ENCODE measurements at regions not wholly inside any gene's neighbourhood (a gene's known extent, or its start where the extent isn't known, plus 50 kb on each side); places are given as distances from the start of the nearest gene placed in this dataset.

- DNase-seq: no peak
These were observed 269.3 kb downstream of the POLR1F start for GRCh38 chr7:19439517-19439916.

GRCh38 chr7:19437446-19437845 lies 271.4 kb downstream of the POLR1F start:
- DNase-seq: no peak

GRCh38 chr7:19427944-19428343 lies 280.9 kb downstream of the POLR1F start:
- DNase-seq: no peak

- no peak for DNase-seq
These were observed 276.6 kb upstream of the FERD3L start for GRCh38 chr7:19421861-19422260.

- DNase-seq: no peak
These were observed 272.0 kb upstream of the FERD3L start for GRCh38 chr7:19417231-19417630.

- DNase-seq: no peak
These were observed 269.9 kb upstream of the FERD3L start for GRCh38 chr7:19415123-19415522.

- DNase-seq: no peak
These were observed 268.3 kb upstream of the FERD3L start for GRCh38 chr7:19413443-19413965.

GRCh38 chr7:19410691-19411090 lies 265.5 kb upstream of the FERD3L start:
- no peak for DNase-seq

GRCh38 chr7:19410106-19410505 lies 264.9 kb upstream of the FERD3L start:
- no peak for DNase-seq

- no peak for DNase-seq
These were observed 263.5 kb upstream of the FERD3L start for GRCh38 chr7:19408706-19409220.

GRCh38 chr7:19407270-19407669 lies 262.0 kb upstream of the FERD3L start:
- DNase-seq: no peak

GRCh38 chr7:19405541-19405940 lies 260.3 kb upstream of the FERD3L start:
- no peak for DNase-seq

- DNase-seq: no peak
These were observed 259.7 kb upstream of the FERD3L start for GRCh38 chr7:19404912-19405329.

GRCh38 chr7:19403691-19404090 lies 258.5 kb upstream of the FERD3L start:
- no peak for DNase-seq

- DNase-seq: no peak
These were observed 256.2 kb upstream of the FERD3L start for GRCh38 chr7:19401461-19401860.

GRCh38 chr7:19400758-19401254 lies 255.6 kb upstream of the FERD3L start:
- DNase-seq: no peak

- DNase-seq: no peak
These were observed 252.7 kb upstream of the FERD3L start for GRCh38 chr7:19397911-19398310.

- no peak for DNase-seq
These were observed 247.0 kb upstream of the FERD3L start for GRCh38 chr7:19392246-19392645.

GRCh38 chr7:19390795-19391194 lies 245.6 kb upstream of the FERD3L start:
- DNase-seq: no peak

- no peak for DNase-seq
These were observed 236.1 kb upstream of the FERD3L start for GRCh38 chr7:19381321-19381720.

- no peak for DNase-seq
These were observed 233.1 kb upstream of the FERD3L start for GRCh38 chr7:19378345-19378714.

GRCh38 chr7:19377611-19378344 lies 232.6 kb upstream of the FERD3L start:
- DNase-seq: no peak

GRCh38 chr7:19376538-19376937 lies 231.3 kb upstream of the FERD3L start:
- no peak for DNase-seq

GRCh38 chr7:19375976-19376375 lies 230.8 kb upstream of the FERD3L start:
- DNase-seq: no peak

GRCh38 chr7:19373334-19373733 lies 228.1 kb upstream of the FERD3L start:
- DNase-seq: no peak
